Aorta (tissue), 5 donors: ENCODE measurements at regions not wholly inside any gene's neighbourhood (a gene's known extent, or its start where the extent isn't known, plus 50 kb on each side); places are given as distances from the start of the nearest gene placed in this dataset.

Experiments
- ATAC-seq: fragments of 200-7000 bp; cut with Tn5 transposase; one replicate; pipeline ENCODE4 v1.9.1; 2022; ENCODE audit warnings: moderate library complexity; ENCODE audit not compliant: low FRiP score
- DNase-seq, 2 donors: peaks; one replicate each; pipeline ENCODE4 v3.0.0-alpha.2; 2020
- H3K27ac ChIP-seq, 2 donors: one replicate each; pipeline ENCODE4 v1.5.1; 2013; ENCODE audit warnings: low read length in 2 of 2, mild to moderate bottlenecking in 2 of 2, moderate library complexity in 2 of 2, control low read depth in 1 of 2, inconsistent platforms in 1 of 2, low read depth in 1 of 2
- H3K27me3 ChIP-seq, 2 donors: one replicate each; pipeline ENCODE4 v1.6.1; 2013; ENCODE audit warnings: control low read depth in 1 of 2, low read length in 1 of 2, mild to moderate bottlenecking in 1 of 2, moderate library complexity in 1 of 2; ENCODE audit not compliant: insufficient read depth in 2 of 2, control insufficient read depth in 1 of 2
- H3K36me3 ChIP-seq, 2 donors: one replicate each; pipeline ENCODE4 v1.6.1; 2013; ENCODE audit warnings: control low read depth in 1 of 2, low read length in 1 of 2, mild to moderate bottlenecking in 1 of 2; ENCODE audit not compliant: insufficient read depth in 2 of 2, control insufficient read depth in 1 of 2
- H3K4me1 ChIP-seq, 2 donors: one replicate each; pipeline ENCODE4 v1.6.1; 2013; ENCODE audit warnings: low read length in 2 of 2, control low read depth in 1 of 2, mild to moderate bottlenecking in 1 of 2, moderate library complexity in 1 of 2; ENCODE audit not compliant: insufficient read depth in 2 of 2, control insufficient read depth in 1 of 2
- H3K4me3 ChIP-seq, 2 donors: one replicate each; pipeline ENCODE4 v1.5.1; 2013; ENCODE audit warnings: low read length in 2 of 2, control low read depth in 1 of 2, mild to moderate bottlenecking in 1 of 2
- H3K9me3 ChIP-seq: one replicate; pipeline ENCODE4 v1.6.1; 2013; ENCODE audit warnings: mild to moderate bottlenecking, low read length; ENCODE audit not compliant: control insufficient read depth
- WGBS, 2 donors: extraction: QIAGEN DNeasy Blood & Tissue Kit; methylation state at CpG; one replicate each; pipeline ENCODE4 v1.1.7; 2013; 5-methylcytosine and 5-hydroxymethylcytosine counted together
- intact Hi-C, 2 donors: fragments of 100-400 bp; cut with DNase I; formaldehyde crosslinking; loops; one replicate each; pipeline versions ENCODE4 v1.14.2 to v1.15.0; 2022
- donor health status: healthy with polysubstance abuse.
- donor health status: Bipolar disorder and iron deficiency.
- donor health status: DM: no; HTN: no; CAD: no.
- donor health status: DM: no; HTN: no; CAD: no.
- donor health status: DM: yes; HTN: yes; CAD: no.

- H3K9me3 ChIP-seq: no peaks in the 10 kb centered on the region
- H3K27ac ChIP-seq: no peak overlapping the region
- H3K36me3 ChIP-seq: no peaks in the 10 kb centered on the region
- no peak overlapping the region for H3K4me3 ChIP-seq
- H3K27me3 ChIP-seq: peaks cover 0 to 2% of the 10 kb centered on the region in 2 donors
- 73 to 74% methylated on average over 6 of the region's 6 CpGs for WGBS, 2 donors
- intact Hi-C loops: no loop called here
- ATAC-seq (no peak), DNase-seq (no peak)
- H3K4me1 ChIP-seq: no peaks in the 10 kb centered on the region
Observed at GRCh38 chr13:59444210-59444857, 719.4 kb downstream of the DIAPH3 start.

- no peak for DNase-seq
- no peaks in the 10 kb centered on the region for H3K9me3 ChIP-seq
- WGBS, 2 donors: 71 to 73% methylated on average over 2 of the region's 2 CpGs
- no peaks in the 10 kb centered on the region for H3K4me1 ChIP-seq
- peaks cover 0 to 2% of the 10 kb centered on the region in 2 donors for H3K27me3 ChIP-seq
- intact Hi-C loops: no loop called here
- H3K4me3 ChIP-seq: no peak overlapping the region
- H3K36me3 ChIP-seq: no peaks in the 10 kb centered on the region
- ATAC-seq: no peak
- no peak overlapping the region for H3K27ac ChIP-seq
Observed at GRCh38 chr13:59445812-59446211, 717.9 kb downstream of the DIAPH3 start.

- no peak for ATAC-seq
- WGBS, 2 donors: 69 to 79% methylated on average over 5 of the region's 5 CpGs
Observed at GRCh38 chr13:59446391-59446790, 717.3 kb downstream of the DIAPH3 start.

GRCh38 chr13:59447031-59447430, 716.7 kb downstream of the DIAPH3 start:
- DNase-seq (no peak), ATAC-seq (no peak)
- Histone ChIP-seq H3K27ac (no peak overlapping the region), H3K9me3 (no peaks in the 10 kb centered on the region), H3K4me3 (no peak overlapping the region), H3K36me3 (no peaks in the 10 kb centered on the region), H3K27me3 (peaks cover 0 to 2% of the 10 kb centered on the region in 2 donors), H3K4me1 (no peaks in the 10 kb centered on the region)
- intact Hi-C loops: no loop called here

More at GRCh38 chr13:59446391-59446790, 717.3 kb downstream of the DIAPH3 start:
- H3K27me3 ChIP-seq: peaks cover 0 to 2% of the 10 kb centered on the region in 2 donors
- intact Hi-C loops: no loop called here
- H3K4me1 ChIP-seq: no peaks in the 10 kb centered on the region
- no peaks in the 10 kb centered on the region for H3K9me3 ChIP-seq
- H3K4me3 ChIP-seq: no peak overlapping the region
- no peak overlapping the region for H3K27ac ChIP-seq
- no peaks in the 10 kb centered on the region for H3K36me3 ChIP-seq
- no peak for DNase-seq

- DNase-seq: no peak
Observed at GRCh38 chr13:59447846-59448620, 715.7 kb downstream of the DIAPH3 start.

GRCh38 chr13:59449750-59450149, 714.0 kb downstream of the DIAPH3 start:
- H3K27ac ChIP-seq: no peak overlapping the region
- DNase-seq (no peak), ATAC-seq (no peak)
- no peaks in the 10 kb centered on the region for H3K27me3 ChIP-seq
- no peaks in the 10 kb centered on the region for H3K36me3 ChIP-seq
- H3K4me3 ChIP-seq: no peak overlapping the region
- H3K4me1 ChIP-seq: no peaks in the 10 kb centered on the region
- 74 to 77% methylated on average over 4 of the region's 4 CpGs for WGBS, 2 donors
- no peaks in the 10 kb centered on the region for H3K9me3 ChIP-seq
- intact Hi-C loops: no loop called here

More at GRCh38 chr13:59447846-59448620, 715.7 kb downstream of the DIAPH3 start:
- H3K27ac ChIP-seq: no peak overlapping the region
- H3K4me1 ChIP-seq: no peaks in the 10 kb centered on the region
- no peak for ATAC-seq
- 73% methylated on average over 6 of the region's 6 CpGs for WGBS, 2 donors
- H3K4me3 ChIP-seq: no peak overlapping the region
- intact Hi-C loops: no loop called here
- H3K27me3 ChIP-seq: peaks cover 0 to 2% of the 10 kb centered on the region in 2 donors
- no peaks in the 10 kb centered on the region for H3K36me3 ChIP-seq
- H3K9me3 ChIP-seq: no peaks in the 10 kb centered on the region

GRCh38 chr13:59450229-59450628, 713.5 kb downstream of the DIAPH3 start:
- Histone ChIP-seq H3K4me1 (no peaks in the 10 kb centered on the region), H3K27ac (no peak overlapping the region), H3K9me3 (no peaks in the 10 kb centered on the region), H3K36me3 (no peaks in the 10 kb centered on the region), H3K27me3 (no peaks in the 10 kb centered on the region), H3K4me3 (no peak overlapping the region)
- DNase-seq (no peak), ATAC-seq (no peak)
- intact Hi-C loops: no loop called here
- WGBS, 2 donors: 80 to 93% methylated on average over 1 of the region's 1 CpG

- H3K27ac ChIP-seq: no peak overlapping the region
- ATAC-seq (no peak), DNase-seq (no peak)
- H3K4me3 ChIP-seq: no peak overlapping the region
- H3K36me3 ChIP-seq: no peaks in the 10 kb centered on the region
- intact Hi-C loops: no loop called here
- no peaks in the 10 kb centered on the region for H3K4me1 ChIP-seq
- no peaks in the 10 kb centered on the region for H3K9me3 ChIP-seq
- H3K27me3 ChIP-seq: no peaks in the 10 kb centered on the region
Observed at GRCh38 chr13:59451236-59451635, 712.5 kb downstream of the DIAPH3 start.
